ENCODE measurements at regions not wholly inside any gene's neighbourhood (a gene's known extent, or its start where the extent isn't known, plus 50 kb on each side); places are given as distances from the start of the nearest gene placed in this dataset.

GRCh38 chr16:8204096-8204495 is 386.2 kb downstream of the TMEM114 start:
- TF ChIP-seq CTCF (conservative IDR thresholded peaks at IDR 0.05) (no peak), ZFX (IDR thresholded peaks at IDR 0.05) (no peak)

Data from C4-2B (cell line).